Astrocyte (in vitro differentiated cells and primary cell): ENCODE measurements at regions not wholly inside any gene's neighbourhood (a gene's known extent, or its start where the extent isn't known, plus 50 kb on each side); places are given as distances from the start of the nearest gene placed in this dataset.

ENCODE experiments used
- CTCF ChIP-seq: IDR thresholded peaks from 2 replicates; pipeline ENCODE4 v1.5.1; 2011; ENCODE audit warnings: low read depth, mild to moderate bottlenecking, inconsistent platforms, low read length, moderate library complexity; ENCODE audit not compliant: insufficient read depth
- EZH2 ChIP-seq: IDR thresholded peaks from 2 replicates; pipeline ENCODE4 v1.6.1; 2012; ENCODE audit warnings: mild to moderate bottlenecking, low read length, inconsistent platforms; ENCODE audit not compliant: insufficient read depth

DNA sequence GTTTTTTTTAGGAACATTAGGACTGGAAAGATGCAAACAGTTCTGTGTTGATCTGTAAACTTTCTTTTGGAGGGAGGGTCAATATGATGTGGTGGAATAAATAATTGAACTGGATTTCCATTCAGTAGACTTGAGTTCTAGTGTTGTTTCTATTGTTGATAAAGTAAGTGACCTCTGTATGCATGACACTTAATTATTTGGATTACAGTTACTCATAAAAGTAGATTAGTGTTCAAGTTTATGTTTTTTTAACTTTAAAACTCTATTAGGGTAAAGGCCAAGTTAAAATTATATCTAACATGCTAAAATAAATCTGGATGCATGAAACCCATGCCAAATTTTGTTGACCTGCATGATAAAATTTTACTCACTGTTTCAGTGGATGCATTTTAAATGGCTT is 85.4 kb upstream of the NR3C2 start:
- TF ChIP-seq CTCF, result no peak
- no peak for TF ChIP-seq EZH2
